NOMO-1 (cell line): ENCODE measurements at regions not wholly inside any gene's neighbourhood (a gene's known extent, or its start where the extent isn't known, plus 50 kb on each side); places are given as distances from the start of the nearest gene placed in this dataset.

Experiments
- DNase-seq, 2 experiments: peaks; one replicate each; lab custom pipeline; 2025; ENCODE audit not compliant: unreplicated experiment in 2 of 2; lab: John Stamatoyannopoulos, UW

- peak; percentile 29 to 50 for DNase-seq
Measured at GRCh38 chr6:25035512-25036435, 100.0 kb upstream of the RIPOR2 start.

- no peak for DNase-seq
Measured at GRCh38 chr6:25036461-25036860, 100.7 kb upstream of the RIPOR2 start.

DNA sequence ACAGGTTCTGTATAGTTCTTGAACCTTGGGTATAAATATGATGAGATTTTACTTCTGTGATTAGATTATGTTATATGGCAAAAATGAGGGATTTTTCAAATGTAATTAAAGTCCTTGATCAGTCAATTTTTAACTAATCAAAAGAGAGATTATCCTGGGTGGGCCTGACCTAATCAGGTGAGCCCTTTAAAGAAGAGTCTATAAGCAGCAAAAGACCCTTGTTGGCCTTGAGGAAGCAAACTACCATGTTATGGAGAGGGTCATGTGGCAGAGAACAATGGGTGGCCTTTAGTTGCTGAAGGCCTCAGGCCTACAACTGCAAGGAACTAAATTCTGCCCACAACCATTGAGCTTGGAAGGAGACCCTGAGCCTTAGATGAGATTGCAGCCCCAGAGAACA lies 102.5 kb upstream of the RIPOR2 start:
- no peak for DNase-seq

- no peak for DNase-seq
Measured at GRCh38 chr6:25038999-25039398, 103.2 kb upstream of the RIPOR2 start.

DNA sequence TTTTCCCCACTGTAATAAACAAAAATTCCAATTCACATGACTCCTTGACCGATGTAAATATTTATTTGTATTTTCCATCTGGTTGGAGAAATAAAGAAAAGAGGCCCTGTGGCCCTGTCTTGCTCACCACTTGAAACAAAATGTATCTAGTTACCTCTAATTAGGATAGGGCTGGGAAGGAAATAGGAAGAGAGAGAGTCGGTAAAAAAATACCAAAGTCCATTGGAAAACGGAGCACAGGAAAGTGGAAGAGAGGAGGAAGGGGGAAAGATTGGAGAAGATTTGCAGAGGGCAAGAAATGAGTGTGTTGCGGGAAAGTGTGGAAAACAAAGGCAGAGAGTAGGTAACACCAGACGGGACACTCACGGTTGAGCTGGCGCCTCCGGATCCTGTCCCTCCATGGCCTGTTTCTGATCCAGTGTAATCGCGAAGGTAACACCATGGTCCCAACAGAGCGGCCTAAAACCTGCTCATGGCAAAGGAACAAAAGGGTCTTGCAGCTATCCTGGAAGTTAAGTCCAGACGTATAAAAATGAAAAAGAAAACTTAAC lies 105.8 kb upstream of the RIPOR2 start:
- DNase-seq, result no peak

GRCh38 chr6:25042036-25042521 lies 106.3 kb upstream of the RIPOR2 start:
- no peak for DNase-seq

DNA sequence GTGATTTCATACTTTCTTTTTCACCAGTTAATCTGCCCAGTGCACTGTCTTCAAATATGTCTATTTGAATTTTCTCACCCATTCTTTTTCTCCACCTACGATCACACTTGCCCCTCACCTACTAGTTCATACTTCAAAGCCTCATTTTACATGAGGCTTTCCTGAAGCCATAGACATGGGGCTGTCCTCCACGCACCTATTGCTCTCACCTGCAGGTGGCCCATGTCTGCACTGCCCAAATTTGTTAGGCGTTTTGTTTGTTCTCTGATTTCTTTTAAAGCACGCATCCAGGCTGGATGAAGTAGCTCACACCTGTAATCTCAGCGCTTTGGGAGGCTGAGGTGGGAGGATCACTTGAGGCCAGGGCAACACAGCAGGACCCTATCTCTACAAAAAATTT lies 106.8 kb upstream of the RIPOR2 start:
- DNase-seq, result no peak

DNA sequence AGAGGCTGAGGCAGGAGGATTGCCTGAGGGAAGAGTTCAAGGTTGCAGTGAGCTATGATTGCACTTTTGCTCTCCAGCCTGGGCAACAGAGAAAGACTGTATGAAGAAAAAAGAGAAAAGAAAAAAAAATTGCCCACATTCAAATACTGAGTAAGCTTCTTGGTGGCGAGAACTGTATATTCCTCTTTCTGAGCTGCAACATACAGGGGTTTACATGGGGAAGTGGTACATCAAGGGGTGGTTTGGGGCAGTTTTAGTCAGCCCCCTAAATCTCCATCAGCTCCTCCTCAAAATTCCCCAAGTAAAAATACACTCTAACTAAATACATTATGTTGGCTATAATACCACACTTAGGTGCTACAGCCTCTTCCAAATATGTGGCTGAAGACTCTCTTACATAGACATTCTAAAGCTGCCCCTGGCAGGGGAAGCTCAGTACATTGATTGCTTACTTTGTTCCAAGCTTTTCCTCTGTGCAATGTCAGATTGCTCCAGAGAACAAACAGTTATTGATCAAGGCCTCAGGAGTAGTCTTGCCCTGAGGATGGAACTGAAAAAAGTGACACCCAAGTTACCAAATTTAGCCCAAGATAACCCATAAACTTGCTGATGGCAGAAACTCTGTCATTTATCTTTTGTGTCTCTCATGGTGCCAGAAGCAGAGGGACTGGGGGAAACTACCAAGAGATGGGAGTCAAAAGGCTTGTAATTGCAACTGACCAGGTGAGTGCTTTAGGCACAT lies 107.4 kb upstream of the RIPOR2 start:
- DNase-seq, result peak in 1 of 2 experiments; percentile 44

DNA sequence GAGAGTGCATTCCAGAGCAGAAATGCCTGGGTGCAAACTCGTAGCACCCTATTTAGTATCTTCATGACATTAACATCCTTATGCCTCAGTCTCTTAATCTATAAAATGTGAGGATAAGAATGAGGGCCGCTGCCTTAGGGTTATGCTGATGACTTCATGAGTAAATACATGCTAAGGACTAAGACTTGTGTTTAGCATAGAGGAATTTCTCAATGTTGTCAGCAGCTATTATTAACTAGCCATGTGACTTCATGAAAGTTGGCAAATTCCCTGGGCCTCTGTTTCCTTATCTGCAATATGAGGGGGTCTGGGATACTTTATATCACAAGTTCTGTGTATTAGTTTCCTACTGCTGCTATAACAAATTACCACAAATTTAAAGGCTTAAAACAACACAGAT lies 108.1 kb upstream of the RIPOR2 start:
- DNase-seq, result no peak

GRCh38 chr6:25046942-25047341 lies 111.2 kb upstream of the RIPOR2 start:
- no peak for DNase-seq

GRCh38 chr6:25050356-25050755 lies 114.6 kb upstream of the RIPOR2 start:
- DNase-seq, result peak; percentile 78 to 98

DNA sequence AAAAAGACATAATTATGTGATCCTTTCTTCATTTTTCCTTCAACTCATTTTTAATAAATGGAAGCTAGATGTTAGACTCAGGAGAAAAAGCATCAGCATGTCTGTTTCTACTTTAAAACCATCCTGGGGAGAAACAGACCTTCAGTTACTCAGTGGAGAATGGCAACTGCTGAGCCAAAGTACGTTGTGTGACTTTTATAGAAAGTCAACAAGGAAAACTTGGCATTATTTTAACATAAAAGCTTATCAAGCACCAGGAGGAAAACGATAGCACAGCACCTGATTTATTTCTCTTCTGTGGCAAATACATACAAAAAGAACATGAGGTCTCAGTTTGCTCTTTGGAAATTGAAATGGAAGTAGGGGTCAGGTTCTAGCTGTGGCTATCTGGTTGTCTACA lies 115.3 kb upstream of the RIPOR2 start:
- DNase-seq, result no peak

GRCh38 chr6:25052181-25052580 lies 116.4 kb upstream of the RIPOR2 start:
- DNase-seq, result no peak

DNA sequence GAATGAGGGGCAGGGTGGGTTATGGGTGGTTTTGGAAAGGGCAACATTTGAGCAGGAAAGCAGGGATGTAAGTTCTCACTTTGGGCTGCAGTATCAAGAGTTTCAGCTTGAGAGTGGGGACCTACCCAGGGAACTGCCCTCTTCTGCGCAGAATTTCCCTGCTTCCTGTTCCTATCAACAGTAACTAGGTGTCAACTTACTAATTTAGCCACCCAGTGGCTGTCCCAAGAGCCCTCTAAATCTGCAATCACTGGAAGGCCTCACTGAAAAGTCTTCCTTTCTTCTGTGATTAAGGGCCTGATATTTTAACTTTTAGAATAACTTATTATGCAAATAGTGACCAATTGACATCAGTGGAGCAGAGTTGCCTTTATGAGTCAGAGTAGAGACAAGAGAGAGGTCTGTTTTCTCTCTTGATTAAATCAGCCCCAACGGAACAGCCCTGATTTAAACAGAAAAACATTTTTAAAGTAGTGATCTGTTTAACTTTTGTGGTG lies 118.2 kb upstream of the RIPOR2 start:
- DNase-seq, result peak; percentile 40 to 66

- no peak for DNase-seq
Measured at GRCh38 chr6:25054469-25054868, 118.7 kb upstream of the RIPOR2 start.

DNA sequence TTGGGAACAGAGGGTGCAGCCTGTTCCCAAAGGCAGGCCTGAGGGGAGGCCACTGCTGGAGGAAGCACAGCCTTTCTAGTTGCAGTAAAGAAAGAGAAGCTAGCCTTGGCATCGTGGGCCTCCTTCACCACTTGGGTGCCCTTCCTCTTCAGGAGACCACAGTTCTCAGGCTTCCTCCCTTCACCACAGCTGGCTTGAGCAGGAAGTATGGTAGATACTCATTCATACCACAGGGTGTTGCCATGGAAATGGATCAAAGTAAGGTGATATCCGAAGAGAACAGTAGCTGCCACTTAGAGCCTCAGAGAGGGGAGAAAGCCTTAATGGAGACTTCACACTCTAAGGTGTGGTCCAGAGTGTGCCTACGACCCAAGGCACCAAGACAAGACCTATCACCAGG lies 120.4 kb upstream of the RIPOR2 start:
- peak; percentile 30 to 90 for DNase-seq

DNA sequence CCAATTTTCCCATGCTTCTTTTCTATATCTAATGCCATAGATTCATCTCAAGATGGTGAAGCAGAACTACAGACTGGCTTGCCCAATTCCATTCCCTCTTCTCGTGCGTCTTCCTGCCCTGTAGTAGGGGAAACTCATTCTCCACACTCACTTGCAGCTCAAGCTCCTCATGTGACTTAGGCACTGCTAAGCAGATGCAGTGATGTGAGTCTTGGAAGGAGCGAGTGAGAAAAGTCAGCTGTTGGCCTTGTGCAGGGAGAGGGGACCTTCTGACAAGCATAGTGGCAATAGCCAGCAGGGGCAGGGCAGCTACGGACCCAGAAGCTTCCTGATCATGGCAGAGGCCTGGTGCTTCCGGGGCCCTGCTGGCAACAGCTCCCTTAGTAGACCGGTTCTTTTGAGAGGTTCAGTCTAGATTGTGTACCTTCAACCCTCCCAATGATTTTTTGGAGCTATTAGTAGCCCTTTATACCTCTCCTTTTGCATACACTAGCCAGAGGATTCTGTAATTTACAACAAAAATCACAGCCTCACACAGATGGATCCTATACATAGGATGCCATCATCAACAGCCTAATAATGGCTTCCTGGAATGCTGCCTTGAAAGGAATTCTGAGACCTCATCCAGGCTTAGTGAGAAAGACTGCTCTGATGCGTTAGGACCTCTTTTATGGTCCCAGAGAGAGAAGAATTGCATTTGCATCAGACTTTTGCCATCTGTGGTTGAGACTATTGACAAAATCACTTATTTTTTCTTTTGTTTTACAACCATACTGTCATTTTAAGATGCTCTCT lies 121.5 kb upstream of the RIPOR2 start:
- no peak for DNase-seq

- DNase-seq, result no peak
Measured at GRCh38 chr6:25058441-25058840, 122.7 kb upstream of the RIPOR2 start.

DNA sequence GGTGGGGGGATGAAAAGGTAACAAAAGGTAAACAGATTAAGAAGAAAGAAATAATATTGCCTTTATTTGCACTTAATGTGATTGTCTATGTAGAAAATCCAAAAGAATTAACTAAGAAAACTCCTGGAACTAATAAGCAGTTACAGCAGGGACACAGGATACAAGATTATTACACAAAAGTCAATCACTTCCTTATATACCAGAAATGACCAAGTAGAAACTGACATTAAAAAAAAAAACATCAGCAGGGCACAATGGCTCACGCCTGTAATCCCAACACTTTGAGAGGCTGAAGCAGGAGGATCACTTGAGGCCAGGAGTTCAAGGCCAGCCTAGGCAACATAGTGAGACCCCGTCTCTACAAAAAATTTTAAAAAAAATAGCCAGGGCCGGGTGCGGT lies 123.2 kb upstream of the RIPOR2 start:
- DNase-seq, result peak in 1 of 2 experiments; percentile 8

DNA sequence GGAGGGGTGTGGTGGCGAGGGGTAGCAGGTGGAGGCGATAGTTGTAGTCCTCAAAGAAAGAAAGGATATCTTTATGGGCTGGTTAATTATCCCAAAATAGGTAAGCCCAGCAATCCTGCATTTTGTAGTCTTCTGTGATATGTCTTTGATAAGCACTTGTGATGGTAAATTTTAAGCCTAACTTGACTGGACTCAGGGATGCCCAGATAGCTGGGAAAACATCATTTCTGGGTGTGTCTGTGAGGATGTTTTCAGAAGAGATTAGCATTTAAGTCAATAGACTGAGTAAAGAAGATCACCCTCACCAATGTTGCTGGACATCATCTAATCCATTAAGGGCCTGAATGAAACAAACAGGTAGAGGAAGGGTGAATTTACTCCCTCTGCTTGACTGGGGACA lies 124.8 kb upstream of the RIPOR2 start:
- DNase-seq, result no peak
